ENCODE measurements at regions not wholly inside any gene's neighbourhood (a gene's known extent, or its start where the extent isn't known, plus 50 kb on each side); places are given as distances from the start of the nearest gene placed in this dataset.
"Not testable (repeated sequence)": the region's sequence is repeated elsewhere in the genome, so short reads cannot be mapped to it uniquely, and the experiment has no call there.

DNA sequence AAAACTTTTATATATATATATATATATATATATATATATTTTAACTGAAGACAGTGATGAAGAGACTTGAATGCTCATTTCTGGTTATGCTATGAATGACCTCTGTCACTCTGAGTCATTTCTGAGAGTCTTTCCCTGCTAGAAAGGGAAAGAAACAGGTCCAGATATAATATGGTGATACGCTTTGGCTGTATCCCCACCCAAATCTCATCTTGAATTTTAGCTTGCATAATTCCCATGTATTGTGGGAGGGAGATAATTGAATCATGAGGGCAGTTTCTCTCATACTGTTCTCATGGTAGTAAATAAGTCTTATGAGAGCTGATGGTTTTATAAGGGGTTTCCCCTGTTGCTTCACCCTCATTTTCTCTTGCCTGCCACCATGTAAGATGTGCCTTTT, 254.1 kb upstream of the IGFBP7 start:
- Histone ChIP-seq H3K27me3 (ENCODE audit: control insufficient read depth, insufficient read depth, low read length) (no peaks in the 10 kb centered on the region), H3K9me3 (ENCODE audit: control insufficient read depth, insufficient read depth, low read length) (no peaks in the 10 kb centered on the region; the same call in none of the 2 replicates), H3K4me1 (ENCODE audit: control insufficient read depth, insufficient read depth, low read length) (no peaks in the 10 kb centered on the region; the same call in 1 of the 2 replicates), H3K27ac (ENCODE audit: low read depth, low read length) (no peak overlapping the region), H3K36me3 (ENCODE audit: control insufficient read depth, insufficient read depth, low read length) (no peaks in the 10 kb centered on the region), H3K4me3 (ENCODE audit: low read depth, low read length) (no peak overlapping the region), H3K9ac (ENCODE audit: low read depth, low read length) (no peak overlapping the region)

DNA sequence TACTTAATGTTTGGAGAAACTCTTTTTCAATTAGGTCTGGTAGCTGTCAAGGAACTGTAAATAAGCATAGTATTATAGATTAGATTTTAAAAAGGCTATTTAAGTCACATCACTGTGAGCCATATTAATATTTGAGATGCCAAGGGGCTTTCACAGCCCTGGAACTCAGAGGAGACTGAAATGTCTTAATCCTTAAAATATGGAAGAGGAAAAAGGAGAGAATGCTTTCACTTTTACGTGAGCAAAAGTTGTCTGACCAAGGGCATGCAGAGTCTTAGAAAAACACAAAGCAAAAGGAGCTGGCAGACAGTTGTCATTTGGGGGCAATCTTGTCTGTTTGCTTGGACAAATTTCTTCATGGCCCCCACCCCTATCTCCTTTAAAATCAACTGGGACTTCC, 253.2 kb upstream of the IGFBP7 start:
- no peaks in the 10 kb centered on the region for H3K4me1 ChIP-seq (ENCODE audit: control insufficient read depth, insufficient read depth, low read length)
- H3K4me3 ChIP-seq (ENCODE audit: low read depth, low read length) = no peak overlapping the region
- H3K9me3 ChIP-seq (ENCODE audit: control insufficient read depth, insufficient read depth, low read length) = no peaks in the 10 kb centered on the region; the same call in none of the 2 replicates
- H3K27ac ChIP-seq (ENCODE audit: low read depth, low read length) = no peak overlapping the region
- H3K9ac ChIP-seq (ENCODE audit: low read depth, low read length) = no peak overlapping the region
- H3K27me3 ChIP-seq (ENCODE audit: control insufficient read depth, insufficient read depth, low read length) = no peaks in the 10 kb centered on the region
- no peaks in the 10 kb centered on the region for H3K36me3 ChIP-seq (ENCODE audit: control insufficient read depth, insufficient read depth, low read length)

- H3K27ac ChIP-seq (ENCODE audit: low read depth, low read length) = no peak overlapping the region
- no peak overlapping the region for H3K9ac ChIP-seq (ENCODE audit: low read depth, low read length)
- no peaks in the 10 kb centered on the region for H3K36me3 ChIP-seq (ENCODE audit: control insufficient read depth, insufficient read depth, low read length)
- H3K27me3 ChIP-seq (ENCODE audit: control insufficient read depth, insufficient read depth, low read length) = no peaks in the 10 kb centered on the region
- H3K4me3 ChIP-seq (ENCODE audit: low read depth, low read length) = no peak overlapping the region
- no peaks in the 10 kb centered on the region for H3K4me1 ChIP-seq (ENCODE audit: control insufficient read depth, insufficient read depth, low read length)
- no peaks in the 10 kb centered on the region; the same call in 1 of the 2 replicates for H3K9me3 ChIP-seq (ENCODE audit: control insufficient read depth, insufficient read depth, low read length)
Measured at GRCh38 chr4:57360681-57361080, 250.5 kb upstream of the IGFBP7 start.

DNA sequence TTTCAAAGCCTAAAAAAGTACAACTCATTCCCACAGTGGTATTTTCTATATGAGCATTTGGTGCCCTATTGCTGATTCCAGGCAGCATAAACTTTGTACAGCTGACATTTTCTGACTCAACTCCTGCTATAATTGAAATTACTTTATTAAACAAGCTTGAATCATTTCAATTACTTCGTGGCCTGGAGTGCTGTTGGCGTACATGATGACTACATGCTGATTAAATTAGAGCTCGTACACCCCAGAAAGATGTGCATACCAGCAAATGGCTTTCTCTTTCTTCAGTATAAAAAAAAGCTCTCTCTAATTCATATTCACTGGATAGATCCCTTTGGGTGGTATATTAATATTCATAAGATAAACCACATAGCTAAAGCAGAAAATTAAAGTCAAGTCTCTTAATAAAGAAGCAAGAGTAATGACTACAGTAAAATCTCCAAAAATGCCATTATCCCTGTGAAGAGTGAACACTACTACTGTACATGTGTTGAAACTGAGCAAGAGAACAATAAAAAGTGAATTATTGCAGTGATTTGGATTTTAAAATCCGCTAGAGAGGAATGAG, 245.0 kb upstream of the IGFBP7 start:
- no peaks in the 10 kb centered on the region for H3K27me3 ChIP-seq (ENCODE audit: control insufficient read depth, insufficient read depth, low read length)
- H3K9ac ChIP-seq (ENCODE audit: low read depth, low read length) = no peak overlapping the region
- H3K36me3 ChIP-seq (ENCODE audit: control insufficient read depth, insufficient read depth, low read length) = no peaks in the 10 kb centered on the region
- H3K4me3 ChIP-seq (ENCODE audit: low read depth, low read length) = no peak overlapping the region
- no peaks in the 10 kb centered on the region for H3K4me1 ChIP-seq (ENCODE audit: control insufficient read depth, insufficient read depth, low read length)
- H3K9me3 ChIP-seq (ENCODE audit: control insufficient read depth, insufficient read depth, low read length) = no peaks in the 10 kb centered on the region
- H3K27ac ChIP-seq (ENCODE audit: low read depth, low read length) = no peak overlapping the region

DNA sequence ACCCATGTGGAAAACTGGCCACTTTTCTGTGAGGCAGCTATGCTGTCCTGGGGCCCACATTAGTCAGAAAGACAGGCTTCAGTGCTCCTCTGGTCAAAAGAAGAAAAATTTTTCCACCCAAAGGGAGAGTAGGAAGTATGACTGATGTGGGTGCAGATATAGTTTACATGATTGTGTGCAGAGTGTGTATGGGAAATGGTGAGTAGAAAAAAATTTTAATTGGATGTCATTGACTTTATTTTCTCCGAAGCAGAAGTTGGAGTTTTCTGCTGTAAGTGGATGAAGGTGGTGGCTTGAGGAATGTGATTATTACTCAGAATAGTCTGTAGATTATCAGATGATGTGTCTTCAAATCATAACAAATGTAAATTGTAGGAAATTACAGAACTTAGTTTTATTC, 241.5 kb upstream of the IGFBP7 start:
- Histone ChIP-seq H3K9me3 (ENCODE audit: control insufficient read depth, insufficient read depth, low read length) (no peaks in the 10 kb centered on the region), H3K9ac (ENCODE audit: low read depth, low read length) (no peak overlapping the region), H3K36me3 (ENCODE audit: control insufficient read depth, insufficient read depth, low read length) (no peaks in the 10 kb centered on the region)

GRCh38 chr4:57344296-57344695, 234.1 kb upstream of the IGFBP7 start:
- Histone ChIP-seq H3K9me3 (ENCODE audit: control insufficient read depth, insufficient read depth, low read length) (no peaks in the 10 kb centered on the region), H3K4me1 (ENCODE audit: control insufficient read depth, insufficient read depth, low read length) (peaks cover 19% of the 10 kb centered on the region), H3K27ac (ENCODE audit: low read depth, low read length) (no peak overlapping the region), H3K27me3 (ENCODE audit: control insufficient read depth, insufficient read depth, low read length) (no peaks in the 10 kb centered on the region), H3K36me3 (ENCODE audit: control insufficient read depth, insufficient read depth, low read length) (no peaks in the 10 kb centered on the region), H3K4me3 (ENCODE audit: low read depth, low read length) (no peak overlapping the region), H3K9ac (ENCODE audit: low read depth, low read length) (no peak overlapping the region)

More for the DNA sequence above, 241.5 kb upstream of the IGFBP7 start:
- no peaks in the 10 kb centered on the region for H3K27me3 ChIP-seq (ENCODE audit: control insufficient read depth, insufficient read depth, low read length)
- no peak overlapping the region for H3K4me3 ChIP-seq (ENCODE audit: low read depth, low read length)
- H3K4me1 ChIP-seq (ENCODE audit: control insufficient read depth, insufficient read depth, low read length) = no peaks in the 10 kb centered on the region
- H3K27ac ChIP-seq (ENCODE audit: low read depth, low read length) = no peak overlapping the region

- Histone ChIP-seq H3K36me3 (ENCODE audit: control insufficient read depth, insufficient read depth, low read length) (no peaks in the 10 kb centered on the region), H3K27ac (ENCODE audit: low read depth, low read length) (no peak overlapping the region), H3K4me1 (ENCODE audit: control insufficient read depth, insufficient read depth, low read length) (peaks cover 19% of the 10 kb centered on the region), H3K27me3 (ENCODE audit: control insufficient read depth, insufficient read depth, low read length) (no peaks in the 10 kb centered on the region), H3K9me3 (ENCODE audit: control insufficient read depth, insufficient read depth, low read length) (no peaks in the 10 kb centered on the region), H3K9ac (ENCODE audit: low read depth, low read length) (no peak overlapping the region), H3K4me3 (ENCODE audit: low read depth, low read length) (no peak overlapping the region)
Measured at GRCh38 chr4:57342411-57342810, 232.2 kb upstream of the IGFBP7 start.

DNA sequence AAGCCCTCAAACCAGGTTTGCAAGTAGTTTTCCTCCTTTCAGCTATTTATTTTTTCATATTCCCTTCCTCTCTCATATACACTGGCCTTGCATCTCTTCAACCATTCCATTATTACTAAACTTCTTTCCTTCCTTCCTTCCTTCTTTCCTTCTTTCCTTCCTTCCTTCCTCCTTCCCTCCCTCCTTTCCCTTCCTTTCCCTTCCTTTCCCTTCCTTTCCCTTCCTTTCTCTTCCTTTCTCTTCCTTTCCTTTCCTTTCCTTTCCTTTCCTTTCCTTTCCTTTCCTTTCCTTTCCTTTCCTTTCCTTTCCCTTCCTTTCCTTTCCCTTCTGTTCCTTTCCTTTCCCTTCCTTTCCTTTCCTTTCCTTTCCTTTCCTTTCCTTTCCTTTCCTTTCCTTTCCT, 228.7 kb upstream of the IGFBP7 start:
- not testable (repeated sequence) for H3K27me3 ChIP-seq (ENCODE audit: control insufficient read depth, insufficient read depth, low read length); H3K4me3 ChIP-seq (ENCODE audit: low read depth, low read length); H3K4me1 ChIP-seq (ENCODE audit: control insufficient read depth, insufficient read depth, low read length); H3K9me3 ChIP-seq (ENCODE audit: control insufficient read depth, insufficient read depth, low read length); H3K36me3 ChIP-seq (ENCODE audit: control insufficient read depth, insufficient read depth, low read length); H3K9ac ChIP-seq (ENCODE audit: low read depth, low read length); H3K27ac ChIP-seq (ENCODE audit: low read depth, low read length)

DNA sequence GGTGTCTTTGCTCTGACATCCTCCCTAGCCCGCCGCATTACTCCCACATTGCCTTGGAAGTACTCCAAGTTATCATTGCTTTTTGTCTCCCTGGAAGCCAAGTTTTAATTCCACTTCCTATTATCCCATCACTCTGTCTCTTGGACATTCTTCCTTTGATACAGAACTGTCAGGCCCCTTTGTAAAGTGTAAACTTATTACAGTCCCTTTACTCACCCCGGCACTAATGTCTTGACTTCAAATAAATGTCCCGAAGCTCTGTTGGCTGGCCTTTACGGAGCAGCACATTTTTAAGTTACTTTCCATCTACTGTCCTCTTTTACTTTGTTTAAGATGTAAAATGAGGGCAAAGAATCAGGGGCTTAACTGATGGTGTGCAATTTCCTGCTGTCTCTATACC, 223.5 kb upstream of the IGFBP7 start:
- Histone ChIP-seq H3K27me3 (ENCODE audit: control insufficient read depth, insufficient read depth, low read length) (no peaks in the 10 kb centered on the region), H3K9ac (ENCODE audit: low read depth, low read length) (no peak overlapping the region), H3K9me3 (ENCODE audit: control insufficient read depth, insufficient read depth, low read length) (no peaks in the 10 kb centered on the region), H3K4me1 (ENCODE audit: control insufficient read depth, insufficient read depth, low read length) (no peaks in the 10 kb centered on the region), H3K27ac (ENCODE audit: low read depth, low read length) (no peak overlapping the region), H3K4me3 (ENCODE audit: low read depth, low read length) (no peak overlapping the region), H3K36me3 (ENCODE audit: control insufficient read depth, insufficient read depth, low read length) (no peaks in the 10 kb centered on the region)

DNA sequence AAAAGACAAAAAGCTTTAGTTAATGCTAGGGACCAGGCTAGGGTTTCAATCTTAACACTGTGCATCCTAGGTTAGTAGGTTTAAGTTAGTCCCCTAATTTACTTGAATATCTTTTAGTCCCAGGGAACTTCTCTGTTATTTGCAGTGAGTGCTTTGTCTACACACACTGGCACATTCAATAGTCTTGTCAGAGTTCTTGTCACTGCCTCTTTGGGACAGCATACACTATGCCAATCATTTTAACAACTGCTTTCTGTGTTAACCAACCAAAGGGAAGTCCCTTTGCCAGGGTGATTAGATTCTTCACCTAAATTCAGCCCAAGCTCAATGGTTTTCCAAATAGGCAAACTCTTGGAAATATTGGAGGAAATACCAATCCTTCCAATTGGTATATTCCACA, 221.8 kb upstream of the IGFBP7 start:
- no peak overlapping the region for H3K27ac ChIP-seq (ENCODE audit: low read depth, low read length)
- no peak overlapping the region for H3K9ac ChIP-seq (ENCODE audit: low read depth, low read length)
- no peak overlapping the region for H3K4me3 ChIP-seq (ENCODE audit: low read depth, low read length)
- no peaks in the 10 kb centered on the region for H3K27me3 ChIP-seq (ENCODE audit: control insufficient read depth, insufficient read depth, low read length)
- H3K4me1 ChIP-seq (ENCODE audit: control insufficient read depth, insufficient read depth, low read length) = peaks cover 4% of the 10 kb centered on the region; the same call in 1 of the 2 replicates
- H3K36me3 ChIP-seq (ENCODE audit: control insufficient read depth, insufficient read depth, low read length) = no peaks in the 10 kb centered on the region
- H3K9me3 ChIP-seq (ENCODE audit: control insufficient read depth, insufficient read depth, low read length) = no peaks in the 10 kb centered on the region

DNA sequence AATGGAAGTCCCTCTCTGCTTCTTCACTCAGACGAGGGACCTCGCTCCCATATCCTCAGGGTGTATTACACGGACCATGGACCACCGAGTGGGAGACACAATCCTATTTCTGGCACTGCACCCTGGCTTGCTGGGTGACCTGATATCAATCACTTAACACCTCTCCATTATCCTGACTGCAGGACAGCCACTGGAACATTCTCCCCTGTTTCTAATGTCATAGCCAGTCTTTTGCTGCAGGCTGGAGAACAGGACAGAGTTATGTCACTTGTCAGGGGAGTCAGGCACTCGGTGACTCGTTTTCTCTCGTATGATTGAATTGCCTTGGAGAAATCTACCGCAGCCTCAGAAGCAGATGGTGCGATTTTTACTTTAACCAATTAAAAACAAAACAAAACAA, 219.1 kb upstream of the IGFBP7 start:
- peaks cover 11% of the 10 kb centered on the region; the same call in 1 of the 2 replicates for H3K4me1 ChIP-seq (ENCODE audit: control insufficient read depth, insufficient read depth, low read length)

More for the DNA sequence above, 219.1 kb upstream of the IGFBP7 start:
- H3K27me3 ChIP-seq (ENCODE audit: control insufficient read depth, insufficient read depth, low read length) = no peaks in the 10 kb centered on the region
- no peaks in the 10 kb centered on the region for H3K9me3 ChIP-seq (ENCODE audit: control insufficient read depth, insufficient read depth, low read length)
- H3K4me3 ChIP-seq (ENCODE audit: low read depth, low read length) = no peak overlapping the region
- no peak overlapping the region for H3K27ac ChIP-seq (ENCODE audit: low read depth, low read length)
- H3K36me3 ChIP-seq (ENCODE audit: control insufficient read depth, insufficient read depth, low read length) = no peaks in the 10 kb centered on the region
- H3K9ac ChIP-seq (ENCODE audit: low read depth, low read length) = no peak overlapping the region

All from HUES48 (cell line).